ENCODE measurements at regions not wholly inside any gene's neighbourhood (a gene's known extent, or its start where the extent isn't known, plus 50 kb on each side); places are given as distances from the start of the nearest gene placed in this dataset.

DNA sequence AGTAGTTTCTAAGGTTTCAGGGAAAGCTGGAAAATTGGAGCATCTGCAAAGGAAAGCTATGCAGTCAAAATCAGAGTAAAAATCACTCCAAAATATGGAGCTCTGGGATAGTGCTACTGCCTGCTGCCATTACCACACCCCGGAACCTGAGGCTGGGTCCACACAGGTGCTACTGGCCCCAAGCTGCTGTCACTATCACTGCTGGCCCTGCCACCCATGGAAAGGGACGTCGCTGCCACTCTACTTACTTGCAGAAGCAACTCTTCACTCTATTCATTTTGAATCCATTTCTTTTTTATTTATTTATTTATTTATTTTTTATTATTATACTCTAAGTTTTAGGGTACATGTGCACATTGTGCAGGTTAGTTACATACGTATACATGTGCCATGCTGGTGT lies 60.3 kb upstream of the RGS18 start (continued):
- TF ChIP-seq SMARCC2 (IDR thresholded peaks at IDR 0.05; ENCODE audit: low read depth) (no peak), ZNF76 (CRISPR knock-in tag; IDR thresholded peaks at IDR 0.05; ENCODE audit: borderline replicate concordance) (no peak), MAFG (tag; conservative IDR thresholded peaks at IDR 0.05) (no peak), ZNF780A (CRISPR knock-in tag; IDR thresholded peaks at IDR 0.05) (no peak)
- TF ChIP-seq, protein P1, sequence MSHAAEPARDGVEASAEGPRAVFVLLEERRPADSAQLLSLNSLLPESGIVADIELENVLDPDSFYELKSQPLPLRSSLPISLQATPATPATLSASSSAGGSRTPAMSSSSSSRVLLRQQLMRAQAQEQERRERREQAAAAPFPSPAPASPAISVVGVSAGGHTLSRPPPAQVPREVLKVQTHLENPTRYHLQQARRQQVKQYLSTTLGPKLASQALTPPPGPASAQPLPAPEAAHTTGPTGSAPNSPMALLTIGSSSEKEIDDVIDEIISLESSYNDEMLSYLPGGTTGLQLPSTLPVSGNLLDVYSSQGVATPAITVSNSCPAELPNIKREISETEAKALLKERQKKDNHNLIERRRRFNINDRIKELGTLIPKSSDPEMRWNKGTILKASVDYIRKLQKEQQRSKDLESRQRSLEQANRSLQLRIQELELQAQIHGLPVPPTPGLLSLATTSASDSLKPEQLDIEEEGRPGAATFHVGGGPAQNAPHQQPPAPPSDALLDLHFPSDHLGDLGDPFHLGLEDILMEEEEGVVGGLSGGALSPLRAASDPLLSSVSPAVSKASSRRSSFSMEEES (CRISPR knock-in tag; IDR thresholded peaks at IDR 0.05) = no peak
- TF ChIP-seq, protein P2, sequence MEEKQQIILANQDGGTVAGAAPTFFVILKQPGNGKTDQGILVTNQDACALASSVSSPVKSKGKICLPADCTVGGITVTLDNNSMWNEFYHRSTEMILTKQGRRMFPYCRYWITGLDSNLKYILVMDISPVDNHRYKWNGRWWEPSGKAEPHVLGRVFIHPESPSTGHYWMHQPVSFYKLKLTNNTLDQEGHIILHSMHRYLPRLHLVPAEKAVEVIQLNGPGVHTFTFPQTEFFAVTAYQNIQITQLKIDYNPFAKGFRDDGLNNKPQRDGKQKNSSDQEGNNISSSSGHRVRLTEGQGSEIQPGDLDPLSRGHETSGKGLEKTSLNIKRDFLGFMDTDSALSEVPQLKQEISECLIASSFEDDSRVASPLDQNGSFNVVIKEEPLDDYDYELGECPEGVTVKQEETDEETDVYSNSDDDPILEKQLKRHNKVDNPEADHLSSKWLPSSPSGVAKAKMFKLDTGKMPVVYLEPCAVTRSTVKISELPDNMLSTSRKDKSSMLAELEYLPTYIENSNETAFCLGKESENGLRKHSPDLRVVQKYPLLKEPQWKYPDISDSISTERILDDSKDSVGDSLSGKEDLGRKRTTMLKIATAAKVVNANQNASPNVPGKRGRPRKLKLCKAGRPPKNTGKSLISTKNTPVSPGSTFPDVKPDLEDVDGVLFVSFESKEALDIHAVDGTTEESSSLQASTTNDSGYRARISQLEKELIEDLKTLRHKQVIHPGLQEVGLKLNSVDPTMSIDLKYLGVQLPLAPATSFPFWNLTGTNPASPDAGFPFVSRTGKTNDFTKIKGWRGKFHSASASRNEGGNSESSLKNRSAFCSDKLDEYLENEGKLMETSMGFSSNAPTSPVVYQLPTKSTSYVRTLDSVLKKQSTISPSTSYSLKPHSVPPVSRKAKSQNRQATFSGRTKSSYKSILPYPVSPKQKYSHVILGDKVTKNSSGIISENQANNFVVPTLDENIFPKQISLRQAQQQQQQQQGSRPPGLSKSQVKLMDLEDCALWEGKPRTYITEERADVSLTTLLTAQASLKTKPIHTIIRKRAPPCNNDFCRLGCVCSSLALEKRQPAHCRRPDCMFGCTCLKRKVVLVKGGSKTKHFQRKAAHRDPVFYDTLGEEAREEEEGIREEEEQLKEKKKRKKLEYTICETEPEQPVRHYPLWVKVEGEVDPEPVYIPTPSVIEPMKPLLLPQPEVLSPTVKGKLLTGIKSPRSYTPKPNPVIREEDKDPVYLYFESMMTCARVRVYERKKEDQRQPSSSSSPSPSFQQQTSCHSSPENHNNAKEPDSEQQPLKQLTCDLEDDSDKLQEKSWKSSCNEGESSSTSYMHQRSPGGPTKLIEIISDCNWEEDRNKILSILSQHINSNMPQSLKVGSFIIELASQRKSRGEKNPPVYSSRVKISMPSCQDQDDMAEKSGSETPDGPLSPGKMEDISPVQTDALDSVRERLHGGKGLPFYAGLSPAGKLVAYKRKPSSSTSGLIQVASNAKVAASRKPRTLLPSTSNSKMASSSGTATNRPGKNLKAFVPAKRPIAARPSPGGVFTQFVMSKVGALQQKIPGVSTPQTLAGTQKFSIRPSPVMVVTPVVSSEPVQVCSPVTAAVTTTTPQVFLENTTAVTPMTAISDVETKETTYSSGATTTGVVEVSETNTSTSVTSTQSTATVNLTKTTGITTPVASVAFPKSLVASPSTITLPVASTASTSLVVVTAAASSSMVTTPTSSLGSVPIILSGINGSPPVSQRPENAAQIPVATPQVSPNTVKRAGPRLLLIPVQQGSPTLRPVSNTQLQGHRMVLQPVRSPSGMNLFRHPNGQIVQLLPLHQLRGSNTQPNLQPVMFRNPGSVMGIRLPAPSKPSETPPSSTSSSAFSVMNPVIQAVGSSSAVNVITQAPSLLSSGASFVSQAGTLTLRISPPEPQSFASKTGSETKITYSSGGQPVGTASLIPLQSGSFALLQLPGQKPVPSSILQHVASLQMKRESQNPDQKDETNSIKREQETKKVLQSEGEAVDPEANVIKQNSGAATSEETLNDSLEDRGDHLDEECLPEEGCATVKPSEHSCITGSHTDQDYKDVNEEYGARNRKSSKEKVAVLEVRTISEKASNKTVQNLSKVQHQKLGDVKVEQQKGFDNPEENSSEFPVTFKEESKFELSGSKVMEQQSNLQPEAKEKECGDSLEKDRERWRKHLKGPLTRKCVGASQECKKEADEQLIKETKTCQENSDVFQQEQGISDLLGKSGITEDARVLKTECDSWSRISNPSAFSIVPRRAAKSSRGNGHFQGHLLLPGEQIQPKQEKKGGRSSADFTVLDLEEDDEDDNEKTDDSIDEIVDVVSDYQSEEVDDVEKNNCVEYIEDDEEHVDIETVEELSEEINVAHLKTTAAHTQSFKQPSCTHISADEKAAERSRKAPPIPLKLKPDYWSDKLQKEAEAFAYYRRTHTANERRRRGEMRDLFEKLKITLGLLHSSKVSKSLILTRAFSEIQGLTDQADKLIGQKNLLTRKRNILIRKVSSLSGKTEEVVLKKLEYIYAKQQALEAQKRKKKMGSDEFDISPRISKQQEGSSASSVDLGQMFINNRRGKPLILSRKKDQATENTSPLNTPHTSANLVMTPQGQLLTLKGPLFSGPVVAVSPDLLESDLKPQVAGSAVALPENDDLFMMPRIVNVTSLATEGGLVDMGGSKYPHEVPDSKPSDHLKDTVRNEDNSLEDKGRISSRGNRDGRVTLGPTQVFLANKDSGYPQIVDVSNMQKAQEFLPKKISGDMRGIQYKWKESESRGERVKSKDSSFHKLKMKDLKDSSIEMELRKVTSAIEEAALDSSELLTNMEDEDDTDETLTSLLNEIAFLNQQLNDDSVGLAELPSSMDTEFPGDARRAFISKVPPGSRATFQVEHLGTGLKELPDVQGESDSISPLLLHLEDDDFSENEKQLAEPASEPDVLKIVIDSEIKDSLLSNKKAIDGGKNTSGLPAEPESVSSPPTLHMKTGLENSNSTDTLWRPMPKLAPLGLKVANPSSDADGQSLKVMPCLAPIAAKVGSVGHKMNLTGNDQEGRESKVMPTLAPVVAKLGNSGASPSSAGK (IDR thresholded peaks at IDR 0.05) = no peak
- TF ChIP-seq, protein P3, sequence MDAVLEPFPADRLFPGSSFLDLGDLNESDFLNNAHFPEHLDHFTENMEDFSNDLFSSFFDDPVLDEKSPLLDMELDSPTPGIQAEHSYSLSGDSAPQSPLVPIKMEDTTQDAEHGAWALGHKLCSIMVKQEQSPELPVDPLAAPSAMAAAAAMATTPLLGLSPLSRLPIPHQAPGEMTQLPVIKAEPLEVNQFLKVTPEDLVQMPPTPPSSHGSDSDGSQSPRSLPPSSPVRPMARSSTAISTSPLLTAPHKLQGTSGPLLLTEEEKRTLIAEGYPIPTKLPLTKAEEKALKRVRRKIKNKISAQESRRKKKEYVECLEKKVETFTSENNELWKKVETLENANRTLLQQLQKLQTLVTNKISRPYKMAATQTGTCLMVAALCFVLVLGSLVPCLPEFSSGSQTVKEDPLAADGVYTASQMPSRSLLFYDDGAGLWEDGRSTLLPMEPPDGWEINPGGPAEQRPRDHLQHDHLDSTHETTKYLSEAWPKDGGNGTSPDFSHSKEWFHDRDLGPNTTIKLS (IDR thresholded peaks at IDR 0.05; ENCODE audit: borderline replicate concordance, low read depth) = no peak
